ENCODE measurements at regions not wholly inside any gene's neighbourhood (a gene's known extent, or its start where the extent isn't known, plus 50 kb on each side); places are given as distances from the start of the nearest gene placed in this dataset.

GRCh38 chr1:58248791-58249190, 297.7 kb downstream of the OMA1 start:
- no peak for DNase-seq (ENCODE audit: low spot score)
- no peak for ATAC-seq (ENCODE audit: insufficient number of reproducible peaks, low FRiP score, low read depth)
- H3K27me3 ChIP-seq (replicated peaks; ENCODE audit: insufficient read depth) = no peaks in the 10 kb centered on the region
- peaks cover 0 to 19% of the 10 kb centered on the region in 2 donors for H3K4me1 ChIP-seq (ENCODE audit: control insufficient read depth in 1 of 2, low read depth in 2 of 2)
- no peaks in the 10 kb centered on the region for H3K9me3 ChIP-seq
- H3K36me3 ChIP-seq = no peaks in the 10 kb centered on the region
- TF ChIP-seq, protein P1, sequence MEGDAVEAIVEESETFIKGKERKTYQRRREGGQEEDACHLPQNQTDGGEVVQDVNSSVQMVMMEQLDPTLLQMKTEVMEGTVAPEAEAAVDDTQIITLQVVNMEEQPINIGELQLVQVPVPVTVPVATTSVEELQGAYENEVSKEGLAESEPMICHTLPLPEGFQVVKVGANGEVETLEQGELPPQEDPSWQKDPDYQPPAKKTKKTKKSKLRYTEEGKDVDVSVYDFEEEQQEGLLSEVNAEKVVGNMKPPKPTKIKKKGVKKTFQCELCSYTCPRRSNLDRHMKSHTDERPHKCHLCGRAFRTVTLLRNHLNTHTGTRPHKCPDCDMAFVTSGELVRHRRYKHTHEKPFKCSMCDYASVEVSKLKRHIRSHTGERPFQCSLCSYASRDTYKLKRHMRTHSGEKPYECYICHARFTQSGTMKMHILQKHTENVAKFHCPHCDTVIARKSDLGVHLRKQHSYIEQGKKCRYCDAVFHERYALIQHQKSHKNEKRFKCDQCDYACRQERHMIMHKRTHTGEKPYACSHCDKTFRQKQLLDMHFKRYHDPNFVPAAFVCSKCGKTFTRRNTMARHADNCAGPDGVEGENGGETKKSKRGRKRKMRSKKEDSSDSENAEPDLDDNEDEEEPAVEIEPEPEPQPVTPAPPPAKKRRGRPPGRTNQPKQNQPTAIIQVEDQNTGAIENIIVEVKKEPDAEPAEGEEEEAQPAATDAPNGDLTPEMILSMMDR (IDR thresholded peaks at IDR 0.05) = no peak
- no peak overlapping the region for H3K4me3 ChIP-seq
- H3K27ac ChIP-seq = no peak overlapping the region

DNA sequence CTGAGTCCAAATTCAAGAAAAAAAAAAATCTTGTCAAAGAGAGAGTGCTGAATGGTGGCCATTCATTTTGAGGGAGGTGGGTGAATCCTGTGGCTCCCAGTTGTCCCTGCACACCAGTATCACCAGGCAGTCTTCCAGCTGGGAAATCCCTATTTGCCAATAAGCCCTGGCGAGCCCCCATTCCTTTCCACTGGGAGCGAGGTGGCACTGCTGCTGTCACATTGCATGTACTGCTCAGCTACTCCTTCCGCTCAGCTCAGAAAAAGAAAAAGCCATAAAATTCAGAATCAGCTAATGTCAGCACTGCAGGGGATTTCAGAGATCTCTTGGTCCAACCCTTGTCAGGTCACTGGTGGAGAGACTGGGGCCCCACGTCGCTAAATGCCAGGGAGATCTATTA, 298.5 kb downstream of the OMA1 start:
- Histone ChIP-seq H3K36me3 (no peaks in the 10 kb centered on the region), H3K4me1 (ENCODE audit: control insufficient read depth in 1 of 2, low read depth in 2 of 2) (peaks cover 0 to 19% of the 10 kb centered on the region in 2 donors), H3K27me3 (replicated peaks; ENCODE audit: insufficient read depth) (no peaks in the 10 kb centered on the region), H3K4me3 (no peak overlapping the region), H3K9me3 (no peaks in the 10 kb centered on the region), H3K27ac (no peak overlapping the region)
- TF ChIP-seq, protein P1 (IDR thresholded peaks at IDR 0.05) = no peak
- ATAC-seq (ENCODE audit: insufficient number of reproducible peaks, low FRiP score, low read depth) (no peak), DNase-seq (ENCODE audit: low spot score) (no peak)

DNA sequence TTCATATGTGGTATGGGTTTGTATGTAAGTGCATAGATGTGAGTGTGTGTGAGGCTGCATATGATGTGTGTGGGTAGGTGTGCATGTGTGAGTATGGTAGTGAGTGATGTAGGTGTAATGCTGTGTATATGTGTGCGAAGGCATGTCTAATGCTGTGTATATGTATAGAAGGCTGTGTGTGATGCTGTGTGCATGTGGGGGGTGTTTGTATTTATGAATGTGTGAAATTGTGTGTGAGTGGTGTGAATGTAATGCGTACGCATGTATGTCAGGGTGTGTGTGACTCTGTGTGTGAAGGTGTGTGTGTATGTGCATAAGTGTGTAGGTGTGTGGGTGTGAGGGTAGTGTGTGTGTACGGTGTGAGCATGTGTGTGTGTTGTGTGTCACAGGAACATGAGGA, 300.0 kb downstream of the OMA1 start:
- Histone ChIP-seq H3K9me3 (no peaks in the 10 kb centered on the region), H3K36me3 (no peaks in the 10 kb centered on the region), H3K27ac (no peak overlapping the region), H3K27me3 (replicated peaks; ENCODE audit: insufficient read depth) (no peaks in the 10 kb centered on the region), H3K4me1 (ENCODE audit: control insufficient read depth in 1 of 2, low read depth in 2 of 2) (peaks cover 0 to 19% of the 10 kb centered on the region in 2 donors), H3K4me3 (no peak overlapping the region)
- TF ChIP-seq, protein P1 (IDR thresholded peaks at IDR 0.05) = no peak
- DNase-seq (ENCODE audit: low spot score) (no peak), ATAC-seq (ENCODE audit: insufficient number of reproducible peaks, low FRiP score, low read depth) (no peak)

DNA sequence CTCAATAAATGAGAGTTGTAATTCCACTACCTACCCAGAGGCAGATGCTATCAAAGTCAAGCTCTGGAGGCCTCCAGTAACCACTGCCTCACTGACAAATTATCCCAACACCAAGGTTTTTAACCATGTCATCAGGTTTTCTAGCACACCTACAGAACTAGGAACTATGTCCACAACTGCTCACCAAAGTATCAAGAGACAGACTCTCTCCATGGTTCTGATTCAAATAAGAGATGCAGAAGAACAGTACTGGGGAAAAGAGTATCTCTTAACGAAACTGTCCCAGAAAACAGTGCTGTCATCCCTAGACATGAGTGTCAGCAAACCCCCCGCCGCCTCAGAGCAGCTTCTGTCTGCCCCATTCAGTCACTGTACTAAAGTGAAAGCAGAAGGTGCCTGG, 301.7 kb downstream of the OMA1 start:
- H3K4me1 ChIP-seq (ENCODE audit: control insufficient read depth in 1 of 2, low read depth in 2 of 2) = peaks cover 0 to 16% of the 10 kb centered on the region in 2 donors
- TF ChIP-seq, protein P1 (IDR thresholded peaks at IDR 0.05) = no peak
- no peak overlapping the region for H3K27ac ChIP-seq
- H3K9me3 ChIP-seq = no peaks in the 10 kb centered on the region
- H3K4me3 ChIP-seq = no peak overlapping the region
- H3K36me3 ChIP-seq = no peaks in the 10 kb centered on the region
- H3K27me3 ChIP-seq (replicated peaks; ENCODE audit: insufficient read depth) = no peaks in the 10 kb centered on the region
- ATAC-seq (ENCODE audit: insufficient number of reproducible peaks, low FRiP score, low read depth) = no peak
- DNase-seq (ENCODE audit: low spot score) = no peak

DNA sequence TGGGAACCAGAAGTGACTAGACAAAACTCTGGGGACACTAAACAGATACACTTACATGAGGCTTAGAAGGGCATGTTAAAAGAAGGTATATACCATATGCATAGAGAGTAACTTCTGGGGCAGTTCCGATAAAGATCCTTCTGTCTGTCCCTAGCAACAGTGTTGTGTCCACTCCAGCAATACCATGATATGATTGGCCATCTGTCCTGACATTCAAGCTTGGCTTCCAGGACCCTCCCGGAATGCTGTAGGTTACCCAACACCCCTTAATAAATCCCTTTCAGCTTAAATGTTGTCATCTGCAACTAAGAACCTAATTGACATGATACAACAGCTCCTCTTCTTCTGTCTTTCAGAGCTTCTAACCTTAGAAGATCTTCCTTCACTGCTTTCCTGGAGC, 307.7 kb downstream of the OMA1 start:
- no peak overlapping the region for H3K27ac ChIP-seq
- no peaks in the 10 kb centered on the region for H3K27me3 ChIP-seq (replicated peaks; ENCODE audit: insufficient read depth)
- no peak for ATAC-seq (ENCODE audit: insufficient number of reproducible peaks, low FRiP score, low read depth)
- TF ChIP-seq, protein P1 (IDR thresholded peaks at IDR 0.05) = no peak
- DNase-seq (ENCODE audit: low spot score) = no peak
- no peaks in the 10 kb centered on the region for H3K9me3 ChIP-seq
- H3K4me3 ChIP-seq = no peak overlapping the region
- H3K36me3 ChIP-seq = no peaks in the 10 kb centered on the region
- no peaks in the 10 kb centered on the region for H3K4me1 ChIP-seq (ENCODE audit: control insufficient read depth in 1 of 2, low read depth in 2 of 2)

Measured in thoracic aorta (tissue), 2 donors.